ENCODE measurements at regions not wholly inside any gene's neighbourhood (a gene's known extent, or its start where the extent isn't known, plus 50 kb on each side); places are given as distances from the start of the nearest gene placed in this dataset.

DNA sequence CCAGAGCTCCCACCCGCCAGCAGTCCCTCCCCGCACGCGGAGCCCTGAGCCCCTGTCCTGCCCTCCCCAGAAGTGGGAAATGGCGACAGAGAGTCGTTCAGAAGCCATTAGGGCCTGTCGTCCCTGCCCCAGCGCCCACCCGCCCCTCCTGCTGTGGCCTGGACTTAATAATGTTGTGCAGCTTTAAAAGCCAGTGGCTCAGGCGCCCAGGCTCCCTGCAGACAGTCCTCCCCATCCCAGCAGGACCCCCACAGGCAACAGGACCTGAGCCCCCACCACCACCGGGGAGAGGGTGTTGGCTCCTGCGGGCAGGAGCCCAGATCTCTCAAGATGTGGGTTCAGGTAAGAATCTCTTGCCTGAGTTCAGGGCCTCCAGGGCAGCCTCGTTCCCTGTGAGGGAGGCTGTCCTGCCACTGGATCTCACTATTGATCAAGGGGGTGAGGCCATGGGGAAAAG lies 125.3 kb upstream of the RUNX3 start:
- DNase-seq: no peak

DNA sequence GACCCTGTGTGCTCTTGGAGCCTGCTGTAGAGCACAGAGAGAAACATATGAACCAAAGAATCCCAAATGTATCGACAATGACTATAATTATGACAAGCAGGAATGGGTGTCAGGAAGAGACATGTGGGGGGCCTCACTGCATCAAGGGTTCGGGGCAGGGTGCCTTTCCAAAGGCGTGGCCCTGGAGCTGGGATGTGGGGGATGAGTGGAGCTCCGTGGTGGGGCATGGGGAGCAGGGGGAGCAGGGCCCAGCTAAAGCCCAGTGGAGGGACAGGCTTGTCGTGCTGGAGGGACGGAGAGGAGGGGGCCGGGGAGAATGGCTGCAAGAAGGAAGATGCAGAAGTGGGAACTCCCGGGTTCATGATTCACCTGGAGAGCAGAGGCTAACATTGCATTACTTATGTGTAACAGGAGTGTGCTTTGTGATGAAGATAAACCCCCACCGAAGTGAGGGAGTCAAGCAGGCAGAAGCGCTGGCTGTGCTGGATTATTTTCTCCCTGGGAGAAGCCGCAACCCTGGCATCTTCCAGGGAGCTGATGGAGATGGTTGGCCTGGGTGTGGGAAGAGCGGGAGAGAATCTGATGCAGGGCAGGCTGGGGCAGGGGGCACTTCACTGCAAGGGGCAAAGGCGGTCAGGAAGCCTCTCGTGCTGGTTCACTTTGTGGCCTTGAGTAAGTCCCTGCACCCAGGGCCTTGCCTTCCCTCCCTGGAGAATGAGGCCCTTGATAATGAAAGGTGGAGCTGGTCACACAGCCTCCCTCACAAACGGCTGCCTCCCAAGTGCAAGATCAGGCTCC lies 124.6 kb upstream of the RUNX3 start:
- no peak for DNase-seq

DNA sequence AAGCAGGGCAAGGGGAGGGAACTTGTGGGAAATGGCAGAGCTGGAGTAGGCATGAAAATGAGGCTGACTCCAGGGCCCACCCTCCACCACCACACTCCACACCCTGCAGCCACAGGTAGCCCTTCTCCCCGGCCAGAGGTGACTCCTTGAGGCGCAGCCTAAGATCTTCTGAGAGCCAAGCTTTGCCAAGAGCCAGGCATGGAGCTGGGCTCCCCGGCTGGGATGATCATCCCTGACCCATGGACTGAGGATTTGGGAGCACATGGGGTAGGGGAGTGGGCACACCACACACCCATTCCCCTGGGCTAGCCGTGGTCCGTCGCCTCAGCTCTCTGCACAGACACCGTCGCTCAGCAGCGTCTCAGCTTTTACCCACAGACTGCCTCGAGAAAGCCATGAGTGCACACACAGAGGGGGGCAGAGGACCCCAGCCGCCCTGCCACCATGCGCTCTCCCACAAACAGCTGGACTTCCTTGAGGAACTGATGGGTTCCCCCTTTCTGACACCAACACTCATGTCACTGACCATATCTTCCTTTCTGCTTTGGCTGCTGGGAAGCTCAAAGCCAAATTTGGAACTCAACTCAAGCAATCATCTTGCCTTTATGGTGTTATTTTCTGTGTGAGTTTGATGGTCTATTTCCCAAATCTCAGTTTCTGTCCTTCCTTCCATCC lies 123.6 kb upstream of the RUNX3 start:
- no peak for DNase-seq

DNA sequence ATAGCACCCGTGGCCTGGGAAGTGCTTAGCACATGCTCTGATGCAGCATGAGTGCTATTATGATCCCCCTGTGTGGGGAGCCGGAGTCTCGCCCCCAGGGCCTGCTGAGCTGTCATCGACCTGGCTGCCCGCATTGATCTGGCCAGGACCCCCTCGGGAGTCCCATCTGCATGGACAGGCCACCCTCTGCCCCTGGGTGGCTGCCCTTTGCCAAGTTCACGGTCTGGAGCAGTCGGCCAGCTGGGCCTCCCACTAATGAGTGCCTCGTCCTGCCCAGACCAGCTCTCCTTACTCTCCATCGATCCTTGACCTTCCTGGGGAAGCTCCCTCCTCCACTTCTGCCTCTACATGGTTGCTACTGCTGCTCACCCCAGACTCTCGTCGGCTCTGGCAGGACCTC lies 121.8 kb upstream of the RUNX3 start:
- no peak for DNase-seq

DNA sequence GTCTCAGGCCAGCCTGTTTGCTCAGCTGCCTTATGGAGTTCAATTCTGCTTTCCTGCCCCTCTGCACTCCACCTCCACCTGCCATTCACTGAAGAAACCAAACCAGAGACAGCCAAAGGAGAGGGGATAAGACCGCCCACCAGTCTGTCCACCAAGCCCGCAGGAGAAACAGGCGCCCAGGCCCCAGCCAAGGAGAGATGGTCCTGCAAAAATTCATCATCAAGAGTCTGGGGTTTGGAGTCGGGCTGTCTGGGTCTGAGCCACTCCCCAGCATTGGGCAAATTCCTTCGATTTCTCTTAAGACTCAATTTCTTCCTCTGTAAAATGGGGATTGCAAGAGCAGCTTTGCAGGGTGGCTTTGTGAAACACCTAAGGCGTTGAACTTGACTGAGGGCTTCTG lies 121.4 kb upstream of the RUNX3 start:
- no peak for DNase-seq

DNA sequence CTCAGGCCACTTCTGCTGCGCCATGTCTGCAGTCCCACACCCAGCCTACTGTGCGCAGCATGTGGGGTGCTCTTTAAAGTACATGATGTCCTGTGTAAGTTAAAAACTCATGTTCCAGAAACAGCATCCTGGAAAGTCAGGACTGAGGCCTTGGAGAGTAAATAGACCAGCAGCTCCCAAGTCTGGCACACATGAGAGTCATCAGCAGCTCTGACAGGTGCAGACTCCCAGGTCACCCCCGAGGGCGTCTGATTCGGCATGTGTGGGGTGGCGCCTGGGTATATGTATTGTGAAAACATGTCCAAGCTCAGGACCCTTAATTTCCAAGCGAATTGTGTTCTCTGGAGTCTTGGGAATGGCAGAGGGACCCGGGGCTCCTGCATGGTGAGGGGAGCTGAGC lies 120.1 kb upstream of the RUNX3 start:
- no peak for DNase-seq

DNA sequence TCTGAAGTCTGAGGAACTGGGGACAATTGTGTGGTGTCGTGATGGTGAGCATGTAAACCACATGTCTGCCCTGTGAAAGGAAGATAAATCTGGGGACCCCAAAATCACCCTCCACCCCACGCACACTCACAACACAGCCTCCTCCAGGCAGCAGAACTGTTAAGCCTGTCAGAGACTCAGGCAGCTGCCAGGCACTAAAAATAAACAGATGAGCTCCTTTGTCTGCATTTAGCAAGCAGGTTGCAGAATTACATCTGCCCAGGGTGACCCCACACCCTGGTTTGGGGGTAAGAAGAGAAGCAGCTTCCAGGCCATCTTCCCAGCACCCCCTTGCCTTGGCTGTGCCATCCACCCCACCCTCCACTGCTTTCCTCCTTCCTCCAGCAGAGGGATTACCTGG lies 119.1 kb upstream of the RUNX3 start:
- no peak for DNase-seq

DNA sequence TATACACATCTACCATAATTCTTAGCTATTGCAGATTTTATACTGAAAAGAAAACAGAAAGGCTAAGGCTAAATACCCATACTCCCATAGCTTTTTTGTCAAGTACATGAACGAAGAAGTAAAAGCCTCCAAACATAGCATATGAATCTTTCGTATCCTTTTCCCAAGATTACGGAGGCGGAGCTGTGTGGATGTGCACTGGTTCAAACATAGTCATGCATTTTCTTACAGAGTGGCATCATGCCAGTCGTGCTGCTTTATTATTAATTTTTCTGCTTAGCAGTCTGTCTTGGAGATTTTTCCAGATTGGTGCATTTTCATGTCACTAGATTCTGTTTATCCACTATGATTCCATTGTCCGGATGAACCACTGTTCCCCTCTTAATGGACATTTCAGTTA lies 118.7 kb upstream of the RUNX3 start:
- no peak for DNase-seq

DNA sequence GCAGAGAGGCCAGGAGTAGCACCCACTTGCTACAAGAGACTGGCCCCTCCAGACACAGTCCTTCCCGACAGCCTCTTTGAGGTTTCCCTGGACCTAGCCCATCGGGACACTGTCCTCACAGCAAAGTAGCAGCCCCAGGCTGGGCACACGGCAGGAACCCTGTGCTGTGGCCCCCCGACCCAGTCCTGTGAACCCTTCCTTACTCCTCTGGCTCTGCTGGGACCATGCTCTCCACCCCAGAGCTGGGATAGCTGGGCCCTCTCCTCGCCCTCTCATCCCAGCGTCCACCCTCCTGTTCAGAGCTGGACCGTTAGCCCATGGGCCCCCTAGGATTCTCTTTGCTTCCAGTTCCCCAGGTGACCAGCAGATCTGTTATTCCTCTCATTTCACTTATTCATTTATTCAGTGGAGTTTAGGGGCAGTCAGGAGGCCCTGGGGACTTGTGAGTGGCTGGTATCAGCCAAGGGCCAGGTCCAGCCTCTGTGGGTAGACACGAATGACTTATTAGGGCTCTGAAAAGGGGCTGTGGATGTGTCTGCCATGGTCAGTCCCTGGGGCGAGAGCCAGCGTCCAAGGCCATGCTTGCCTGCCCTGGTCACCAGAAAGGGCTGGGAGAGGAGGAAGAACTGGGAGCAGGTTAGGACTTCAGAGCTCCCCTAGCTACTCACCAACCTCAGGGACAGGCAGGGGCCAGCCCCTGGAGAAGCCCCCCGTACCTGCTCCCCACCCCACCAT lies 117.6 kb upstream of the RUNX3 start:
- no peak for DNase-seq

DNA sequence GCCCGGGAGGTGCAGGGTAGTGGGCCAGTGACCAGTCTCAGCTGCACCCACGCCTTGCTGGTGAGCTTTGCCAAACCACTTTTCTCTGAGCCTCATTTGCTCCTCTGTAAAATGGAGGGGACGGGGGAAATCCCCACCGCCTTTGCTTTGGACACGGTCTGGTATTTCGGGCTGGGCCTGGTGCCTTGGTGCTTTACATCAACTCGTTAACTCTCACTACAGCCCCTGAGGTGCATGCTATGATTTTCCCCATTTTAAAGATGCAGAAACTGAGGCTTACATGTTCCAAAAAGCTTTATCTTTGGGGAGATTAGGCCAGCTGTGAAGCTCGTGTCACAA lies 116.1 kb upstream of the RUNX3 start:
- DNase-seq: no peak

DNA sequence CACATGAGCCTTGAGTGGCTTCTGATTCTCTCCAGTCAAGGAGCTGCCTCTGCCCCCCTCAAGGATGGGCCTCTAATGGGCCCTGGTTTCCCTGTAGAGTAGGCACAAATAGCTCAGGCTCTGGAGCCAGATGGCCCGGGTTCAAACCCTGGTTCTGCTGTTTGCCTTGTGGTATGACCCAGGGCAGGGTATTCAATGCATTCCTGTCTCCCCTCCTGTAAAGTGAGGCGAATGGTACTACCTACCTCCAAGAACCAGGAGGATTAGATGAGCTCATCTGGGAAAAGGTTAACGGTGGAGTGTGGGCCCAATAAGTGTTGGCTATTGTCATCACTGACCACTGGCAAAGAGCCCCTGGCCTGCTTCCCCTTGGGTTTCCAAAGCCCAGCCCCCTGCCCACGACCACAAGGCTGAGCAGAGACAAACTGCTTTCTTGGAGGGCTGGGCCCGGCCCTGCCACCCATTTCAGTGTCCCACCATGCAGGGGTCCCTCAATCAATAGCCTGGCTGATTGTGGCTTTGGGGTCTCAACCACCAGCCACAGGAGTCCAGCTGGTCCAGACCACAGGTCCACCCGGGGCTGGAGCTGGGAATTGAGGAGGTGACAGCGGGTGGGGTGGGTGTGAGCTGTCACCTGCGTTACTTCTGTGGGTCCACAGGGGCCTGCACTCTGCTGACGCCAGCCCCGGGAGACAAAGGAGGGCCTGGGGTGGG lies 115.6 kb upstream of the RUNX3 start:
- no peak for DNase-seq

DNA sequence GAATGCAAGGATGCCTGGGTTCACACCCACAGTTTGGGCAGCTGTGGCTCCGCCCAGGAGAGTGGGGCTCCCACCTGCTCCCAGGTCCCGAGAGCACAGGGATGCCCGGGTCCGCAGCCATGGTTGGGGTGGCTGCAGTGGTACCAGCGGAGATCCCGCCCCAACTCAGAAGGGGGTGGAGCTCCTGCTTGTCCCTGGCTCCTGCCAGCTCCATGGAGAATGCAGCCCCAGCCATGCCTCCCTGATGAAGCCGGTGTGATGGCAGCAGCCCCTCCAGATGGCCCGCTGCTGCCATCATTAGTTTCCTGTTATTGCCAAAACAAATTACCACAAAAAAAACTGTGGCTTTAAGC lies 113.1 kb upstream of the RUNX3 start:
- DNase-seq: no peak

DNA sequence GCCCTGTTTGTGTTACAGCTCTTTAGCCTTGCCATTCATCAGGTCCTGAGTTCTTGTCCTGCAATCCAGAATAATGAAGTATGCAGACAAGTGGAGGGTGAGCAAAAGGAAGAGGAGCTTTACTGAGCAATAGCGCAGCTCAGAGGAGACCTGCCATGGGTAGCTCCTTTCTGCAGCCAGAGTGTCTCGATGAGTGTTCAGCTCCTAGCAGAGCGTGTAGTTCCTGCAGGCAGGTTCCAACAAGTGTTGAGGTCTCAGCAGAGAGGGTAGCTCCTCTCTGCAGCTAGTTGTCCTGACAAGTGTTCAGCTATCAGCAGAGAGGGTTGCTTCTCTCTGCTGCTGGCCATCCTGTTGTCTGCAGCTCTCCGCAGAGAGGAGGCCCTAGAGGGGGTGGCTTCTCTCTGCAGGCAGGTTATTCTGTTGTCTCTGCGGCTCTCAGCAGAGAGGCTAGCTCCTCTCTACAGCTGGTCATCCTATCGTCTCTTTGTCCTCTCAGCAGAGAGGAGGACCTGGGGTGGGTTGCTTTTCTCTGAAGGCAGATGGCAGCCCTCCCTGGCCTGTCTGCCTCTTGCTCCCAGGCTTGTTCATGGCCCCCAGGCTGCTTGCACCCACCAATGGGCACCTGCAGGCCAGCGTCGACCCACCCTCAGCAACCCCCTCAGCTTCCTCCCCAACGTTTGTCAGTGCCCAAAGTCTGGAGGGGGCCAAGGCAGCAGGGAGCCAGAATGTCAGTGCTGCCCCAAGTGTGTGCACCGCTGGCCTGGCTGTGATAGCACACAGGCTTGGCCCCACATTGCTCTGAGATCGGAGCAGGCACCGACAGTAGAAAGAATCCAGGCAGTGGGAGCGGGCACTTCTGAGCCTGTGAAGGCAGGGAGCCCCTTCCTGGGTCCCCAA lies 112.5 kb upstream of the RUNX3 start:
- no peak for DNase-seq

DNA sequence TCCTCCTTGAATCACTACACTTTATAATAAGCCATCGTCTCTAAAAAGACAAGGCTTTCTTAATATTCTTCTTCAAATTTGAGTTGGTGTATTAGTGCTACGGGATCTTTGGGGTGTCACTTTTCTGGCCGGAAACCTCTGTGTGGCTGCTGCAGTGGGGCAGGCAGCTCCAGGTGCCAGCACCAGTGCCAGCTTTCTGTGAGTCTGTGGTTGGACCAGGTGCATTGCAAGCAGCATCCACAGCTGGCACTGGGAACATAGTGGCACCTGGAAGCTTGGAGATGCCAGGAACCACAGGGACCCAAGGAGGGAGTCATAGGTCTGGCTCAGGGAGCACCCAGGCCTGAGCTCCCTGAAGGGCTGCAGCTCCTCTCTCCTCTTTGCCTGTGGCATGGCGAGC lies 111.8 kb upstream of the RUNX3 start:
- DNase-seq: no peak

DNA sequence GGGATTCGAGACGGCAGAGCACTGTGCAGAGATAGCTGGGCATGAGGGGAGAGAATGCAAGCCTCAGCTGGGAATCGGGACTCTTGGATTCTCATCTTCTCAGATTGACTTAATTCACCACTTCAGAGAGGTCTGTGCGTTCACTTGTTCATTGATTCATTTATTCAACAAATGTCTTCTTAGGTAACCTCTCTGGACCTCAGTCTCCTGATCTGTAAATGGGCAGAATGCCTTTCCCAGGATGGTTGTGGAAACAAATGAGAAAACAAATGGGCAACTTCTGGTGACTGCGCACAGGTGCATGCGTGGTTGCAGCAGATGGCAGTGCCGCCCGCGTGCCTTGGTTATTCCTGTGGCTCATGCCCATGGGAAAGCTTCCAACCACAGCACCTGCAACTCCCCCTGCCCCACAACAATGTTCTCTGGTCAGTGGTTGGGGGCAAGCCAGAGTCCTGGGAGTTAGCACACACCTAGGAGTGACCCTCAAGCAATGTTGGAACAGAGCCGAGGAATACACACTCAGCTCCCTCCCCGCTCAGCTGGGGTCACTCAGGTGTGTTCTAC lies 110.1 kb upstream of the RUNX3 start:
- DNase-seq: no peak

DNA sequence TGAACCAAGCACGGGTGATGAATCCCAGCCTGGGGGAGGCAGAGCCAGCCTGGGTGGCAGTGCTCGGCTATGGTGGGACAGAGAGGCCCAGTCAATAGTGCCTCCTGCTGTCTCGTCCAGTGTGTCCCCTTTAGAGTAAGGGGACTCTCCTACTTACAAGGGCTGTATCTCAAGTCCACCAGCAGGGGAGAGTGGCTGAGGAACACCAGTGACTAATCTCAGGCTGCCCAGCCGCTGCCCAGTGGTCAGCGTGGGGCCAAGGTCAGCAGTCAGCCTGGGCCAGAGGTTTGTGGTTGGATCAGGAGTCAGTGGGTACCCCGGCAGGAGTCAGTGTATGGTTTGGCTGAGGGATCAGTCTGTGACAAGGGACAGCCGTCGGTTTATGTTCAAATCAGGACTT lies 109.2 kb upstream of the RUNX3 start:
- DNase-seq: no peak

DNA sequence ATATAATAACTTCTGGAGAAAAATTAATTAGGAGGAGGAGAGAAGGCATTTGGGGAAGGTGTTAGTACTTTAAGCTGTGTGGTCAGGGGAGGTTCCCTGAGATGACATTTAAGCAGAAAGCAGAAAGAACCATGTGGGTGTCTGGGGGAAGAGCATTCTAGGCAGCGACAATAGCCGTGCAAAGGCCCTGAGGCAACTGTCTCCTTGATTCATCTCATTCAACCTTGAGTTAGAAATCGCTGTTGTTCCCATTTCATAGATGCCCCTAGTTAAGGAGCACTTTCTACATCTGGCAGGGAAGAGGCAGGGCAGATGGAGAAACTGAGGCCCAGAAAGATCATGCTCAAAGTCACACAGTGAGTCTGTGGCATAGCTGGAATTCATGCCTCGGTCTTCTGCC lies 108.6 kb upstream of the RUNX3 start:
- DNase-seq: no peak

DNA sequence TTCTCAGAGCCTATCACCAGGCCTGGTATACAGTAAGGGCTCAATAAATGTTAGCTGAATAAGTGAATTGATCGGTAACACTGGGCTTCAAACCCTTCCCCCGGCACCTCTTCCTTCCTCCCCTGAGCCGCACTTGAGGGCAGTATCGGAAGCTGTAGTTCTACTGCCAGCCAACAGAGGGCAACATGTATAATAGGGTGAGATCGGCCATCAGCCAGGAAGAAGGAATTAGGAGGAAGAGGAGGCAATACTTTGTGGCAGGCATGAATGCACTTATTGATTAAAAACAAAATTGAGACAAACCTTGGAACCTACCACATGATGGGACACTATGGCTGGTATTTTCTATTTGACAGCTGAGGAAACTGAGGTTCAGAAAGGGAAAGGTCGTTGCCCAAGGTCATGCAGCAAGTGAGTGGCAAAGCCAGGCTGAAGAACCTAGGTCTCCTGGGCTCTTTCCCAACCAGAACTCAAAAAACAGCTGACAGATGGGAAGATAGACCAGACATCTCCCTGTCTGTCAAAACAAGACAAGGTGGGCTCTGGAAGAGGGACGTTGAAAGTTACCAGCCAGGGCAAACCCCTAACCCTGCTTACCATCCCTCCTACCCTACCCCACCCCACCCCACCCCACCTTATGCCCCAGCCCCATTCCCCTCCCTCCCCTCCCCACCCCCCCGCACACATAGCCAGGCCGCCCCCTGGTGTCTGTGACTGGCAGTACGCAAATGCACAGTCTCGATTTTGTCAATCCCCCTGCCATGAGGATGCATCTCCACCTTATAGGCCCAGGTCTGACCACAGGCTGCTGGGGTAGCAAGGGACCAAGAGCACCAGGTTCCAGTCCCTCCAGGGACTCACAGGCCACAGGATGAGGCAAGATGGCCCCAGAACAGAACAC lies 107.3 kb upstream of the RUNX3 start:
- no peak for DNase-seq

DNA sequence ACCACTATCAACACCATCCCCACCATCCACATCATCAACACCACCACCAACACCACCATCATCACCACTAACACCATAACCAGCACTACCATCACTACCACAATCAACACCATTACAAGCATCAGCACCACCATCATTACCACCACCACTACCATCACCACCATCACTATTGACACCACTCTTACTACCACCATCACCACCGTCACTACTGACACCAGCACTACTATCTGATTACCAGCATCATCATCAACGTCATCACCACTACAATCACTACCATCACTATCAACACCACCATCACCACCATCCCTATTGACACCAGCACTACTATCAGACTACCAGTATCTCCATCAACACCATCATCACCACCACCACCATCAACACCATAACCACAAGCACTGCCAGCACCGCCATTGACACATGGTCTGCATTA lies 106.1 kb upstream of the RUNX3 start:
- DNase-seq: no peak

DNA sequence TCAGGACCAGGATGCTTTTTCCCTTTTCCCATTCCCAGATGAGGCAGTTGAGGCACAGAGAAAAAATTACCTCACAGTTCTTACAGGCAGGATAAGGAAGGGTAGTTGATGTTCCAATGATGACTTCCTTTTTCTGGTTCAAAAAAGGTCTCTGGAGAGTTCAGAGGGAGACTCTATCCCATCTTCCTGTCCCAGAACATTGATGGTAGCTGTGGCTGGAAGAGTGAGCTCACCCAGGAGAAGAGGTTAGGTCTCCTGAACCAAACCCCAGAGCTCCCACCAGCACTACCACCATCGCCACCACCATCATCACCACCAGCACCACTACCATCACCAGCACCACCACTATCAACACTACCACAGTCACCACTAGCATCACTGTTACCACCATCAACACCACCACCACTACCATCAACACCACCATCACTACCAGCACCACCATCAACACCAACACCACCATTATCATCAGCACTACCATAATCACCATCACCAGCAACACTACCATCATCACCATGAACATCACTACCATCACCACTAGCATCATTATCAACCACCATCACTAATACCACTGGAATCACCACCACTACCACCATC lies 105.5 kb upstream of the RUNX3 start:
- DNase-seq: no peak
